Breast epithelium (tissue), 4 donors: ENCODE measurements at regions not wholly inside any gene's neighbourhood (a gene's known extent, or its start where the extent isn't known, plus 50 kb on each side); places are given as distances from the start of the nearest gene placed in this dataset.

ENCODE experiments used
- DNase-seq, 2 donors: peaks; one replicate each; pipeline ENCODE4 v3.0.0-alpha.2; 2019; ENCODE audit warnings: low spot score in 2 of 2
- H3K27ac ChIP-seq, 2 donors: fragments of 200-600 bp; sonication (generic) in 1 of 2; one replicate each; pipeline ENCODE4 v1.5.1; 2016 to 2019; ENCODE audit warnings: mild to moderate bottlenecking in 1 of 2
- H3K27me3 ChIP-seq, 2 donors: fragments of 200-600 bp; sonication (generic) in 1 of 2; one replicate each; pipeline versions ENCODE4 v1.5.1 to v1.6.0; 2017 to 2019; ENCODE audit warnings: control low read depth in 1 of 2, mild to moderate bottlenecking in 1 of 2
- H3K36me3 ChIP-seq: fragments of 200-600 bp; one replicate; pipeline ENCODE4 v1.5.1; 2019
- H3K4me1 ChIP-seq, 2 donors: fragments of 200-600 bp; sonication (generic); one replicate each; pipeline ENCODE4 v1.5.1; 2016 to 2019; ENCODE audit warnings: control low read depth in 1 of 2
- H3K4me3 ChIP-seq, 3 donors: fragments of 200-600 bp; sonication (generic); 1 replicate in 2 of 3; 2 replicates in 1 of 3; pipeline ENCODE4 v1.5.1; 2016 to 2019; ENCODE audit warnings: mild to moderate bottlenecking in 3 of 3, moderate library complexity in 2 of 3
- H3K9me3 ChIP-seq, 2 donors: fragments of 200-600 bp; sonication (generic) in 1 of 2; one replicate each; pipeline ENCODE4 v1.5.1; 2016 to 2019; ENCODE audit warnings: control low read depth in 1 of 2
- CTCF ChIP-seq, 3 donors: fragments of 450-650 bp; IDR thresholded peaks; one replicate each; pipeline ENCODE4 v1.5.1; 2016 to 2017; ENCODE audit warnings: antibody characterized with exemption in 3 of 3, mild to moderate bottlenecking in 3 of 3, moderate library complexity in 3 of 3
- POLR2A ChIP-seq: fragments of 450-650 bp; IDR thresholded peaks from one replicate; pipeline ENCODE4 v1.6.1; 2016; ENCODE audit warnings: antibody characterized with exemption, mild to moderate bottlenecking, moderate library complexity
- POLR2AphosphoS5 ChIP-seq, 3 donors: sonication (generic); formaldehyde crosslinking; IDR thresholded peaks; one replicate each; pipeline ENCODE4 v1.6.1; 2017; ENCODE audit warnings: antibody characterized with exemption in 3 of 3
- intact Hi-C: fragments of 100-400 bp; cut with DNase I; formaldehyde crosslinking; loops from one replicate; pipeline ENCODE4 v1.15.1; 2023; ENCODE audit warnings: low total_unique reads

GRCh38 chr11:81853791-81854190 lies 879.9 kb downstream of the FAM181B start:
- no peak for TF ChIP-seq POLR2AphosphoS5 (IDR thresholded peaks at IDR 0.05)
- no peak for TF ChIP-seq CTCF (IDR thresholded peaks at IDR 0.05)
- no peak for TF ChIP-seq POLR2A

GRCh38 chr11:81852896-81853295 lies 880.8 kb downstream of the FAM181B start:
- no peaks in the 10 kb centered on the region for H3K36me3 ChIP-seq
- no peaks in the 10 kb centered on the region for H3K27me3 ChIP-seq
- H3K4me3 ChIP-seq, result no peak overlapping the region
- no peaks in the 10 kb centered on the region for H3K9me3 ChIP-seq
- no peak for TF ChIP-seq POLR2AphosphoS5 (IDR thresholded peaks at IDR 0.05)
- TF ChIP-seq POLR2A, result no peak
- TF ChIP-seq CTCF (IDR thresholded peaks at IDR 0.05), result no peak
- no peaks in the 10 kb centered on the region for H3K4me1 ChIP-seq
- intact Hi-C loops, result no loop called here
- DNase-seq, result no peak
- no peak overlapping the region for H3K27ac ChIP-seq

More at GRCh38 chr11:81853791-81854190, 879.9 kb downstream of the FAM181B start:
- Histone ChIP-seq H3K27ac (no peak overlapping the region), H3K36me3 (no peaks in the 10 kb centered on the region), H3K4me3 (no peak overlapping the region), H3K27me3 (no peaks in the 10 kb centered on the region), H3K9me3 (no peaks in the 10 kb centered on the region), H3K4me1 (no peaks in the 10 kb centered on the region)
- no peak for DNase-seq
- intact Hi-C loops, result no loop called here

- no peak for DNase-seq
- intact Hi-C loops, result no loop called here
- Histone ChIP-seq H3K4me1 (no peaks in the 10 kb centered on the region), H3K4me3 (no peak overlapping the region), H3K36me3 (no peaks in the 10 kb centered on the region), H3K9me3 (no peaks in the 10 kb centered on the region), H3K27me3 (no peaks in the 10 kb centered on the region), H3K27ac (no peak overlapping the region)
- TF ChIP-seq POLR2AphosphoS5 (IDR thresholded peaks at IDR 0.05) (no peak), CTCF (IDR thresholded peaks at IDR 0.05) (no peak), POLR2A (no peak)
Measured at GRCh38 chr11:81840380-81840779, 893.3 kb downstream of the FAM181B start.

GRCh38 chr11:81839976-81840375 lies 893.7 kb downstream of the FAM181B start:
- Histone ChIP-seq H3K9me3 (no peaks in the 10 kb centered on the region), H3K4me3 (no peak overlapping the region), H3K4me1 (no peaks in the 10 kb centered on the region), H3K36me3 (no peaks in the 10 kb centered on the region), H3K27me3 (no peaks in the 10 kb centered on the region), H3K27ac (no peak overlapping the region)
- no peak for DNase-seq
- intact Hi-C loops, result no loop called here
- no peak for TF ChIP-seq POLR2AphosphoS5 (IDR thresholded peaks at IDR 0.05)
- no peak for TF ChIP-seq CTCF (IDR thresholded peaks at IDR 0.05)
- no peak for TF ChIP-seq POLR2A

DNA sequence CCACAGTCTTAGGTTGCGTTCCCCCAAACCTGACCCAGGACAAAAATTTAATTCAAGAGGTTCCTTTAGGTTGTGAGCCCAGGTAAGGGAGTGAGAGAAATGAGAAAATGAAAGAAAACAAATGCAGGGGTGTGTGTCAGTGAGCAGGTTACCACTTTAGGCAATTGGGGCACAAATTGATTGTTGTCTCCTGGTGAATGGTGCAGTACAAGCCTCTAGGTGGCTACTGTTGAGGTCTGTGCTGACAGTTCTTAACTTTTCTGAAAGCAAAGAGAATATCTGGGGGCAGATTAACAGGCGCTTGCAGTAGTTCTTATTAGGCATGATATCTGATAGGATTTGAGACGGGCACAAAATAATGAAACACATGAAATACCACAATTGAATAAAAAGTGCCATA lies 894.6 kb downstream of the FAM181B start:
- H3K36me3 ChIP-seq, result no peaks in the 10 kb centered on the region
- intact Hi-C loops, result no loop called here
- no peak overlapping the region for H3K27ac ChIP-seq
- no peak for TF ChIP-seq POLR2AphosphoS5 (IDR thresholded peaks at IDR 0.05)
- no peak for TF ChIP-seq POLR2A
- no peak for TF ChIP-seq CTCF (IDR thresholded peaks at IDR 0.05)
- no peaks in the 10 kb centered on the region for H3K4me1 ChIP-seq
- H3K27me3 ChIP-seq, result no peaks in the 10 kb centered on the region
- DNase-seq, result no peak
- H3K4me3 ChIP-seq, result no peak overlapping the region
- H3K9me3 ChIP-seq, result no peaks in the 10 kb centered on the region
